Astrocyte of the cerebellum (primary cell): ENCODE measurements at regions not wholly inside any gene's neighbourhood (a gene's known extent, or its start where the extent isn't known, plus 50 kb on each side); places are given as distances from the start of the nearest gene placed in this dataset.

Experiments
- DNase-seq: peaks from one replicate; pipeline ENCODE4 v3.0.0-alpha.2; 2011; ENCODE audit warnings: low read depth
- H3K4me3 ChIP-seq: 2 replicates; pipeline ENCODE4 v1.5.1; 2011; ENCODE audit warnings: mild to moderate bottlenecking, low read depth, low read length, moderate library complexity
- in situ Hi-C: cut with HindIII; loops from 2 replicates; pipeline ENCODE4 v1.10.0; 2017; ENCODE audit warnings: low sequenced_read_pairs
- TF ChIP-seq, protein P1 (sequence below): IDR thresholded peaks from 2 replicates; pipeline ENCODE4 v1.5.1; 2012; ENCODE audit warnings: low read length, low read depth, moderate library complexity, mild to moderate bottlenecking; ENCODE audit errors: missing control alignments

DNA sequence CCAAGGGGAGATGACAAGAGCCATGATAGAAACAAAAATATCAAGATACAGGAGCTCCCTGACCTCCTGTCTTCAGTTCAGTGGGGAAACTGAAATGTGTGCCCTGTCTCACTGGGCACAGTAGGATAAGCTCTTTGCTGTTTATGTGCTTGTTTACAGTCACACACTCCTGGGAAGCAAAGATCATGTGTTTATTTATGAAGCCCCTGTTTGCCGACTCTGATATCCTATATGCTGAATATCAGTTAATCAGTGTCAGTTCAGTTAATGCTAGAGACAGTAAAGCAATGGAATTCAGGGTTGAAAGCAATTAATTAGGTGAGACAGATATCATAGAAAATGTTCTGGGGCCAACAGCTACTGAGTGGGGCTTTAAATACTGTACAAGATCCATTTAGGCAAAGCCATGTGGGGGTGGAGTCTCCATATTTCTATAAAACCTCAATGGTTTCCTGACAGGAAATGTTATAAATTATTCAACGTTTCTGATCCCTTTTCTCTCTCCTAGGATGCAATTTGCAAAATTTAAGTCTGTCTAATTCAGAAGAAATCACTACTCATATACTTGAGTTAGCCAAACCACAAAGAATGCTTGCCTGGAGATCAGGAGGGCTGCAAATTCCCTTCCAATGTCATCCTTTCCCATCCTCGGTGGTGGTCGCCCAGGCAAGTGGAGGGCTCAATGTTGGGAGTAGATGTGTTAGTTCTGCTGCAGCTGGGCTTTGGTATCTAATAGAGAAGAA lies 551.3 kb downstream of the CMPK2 start:
- TF ChIP-seq, protein P1, sequence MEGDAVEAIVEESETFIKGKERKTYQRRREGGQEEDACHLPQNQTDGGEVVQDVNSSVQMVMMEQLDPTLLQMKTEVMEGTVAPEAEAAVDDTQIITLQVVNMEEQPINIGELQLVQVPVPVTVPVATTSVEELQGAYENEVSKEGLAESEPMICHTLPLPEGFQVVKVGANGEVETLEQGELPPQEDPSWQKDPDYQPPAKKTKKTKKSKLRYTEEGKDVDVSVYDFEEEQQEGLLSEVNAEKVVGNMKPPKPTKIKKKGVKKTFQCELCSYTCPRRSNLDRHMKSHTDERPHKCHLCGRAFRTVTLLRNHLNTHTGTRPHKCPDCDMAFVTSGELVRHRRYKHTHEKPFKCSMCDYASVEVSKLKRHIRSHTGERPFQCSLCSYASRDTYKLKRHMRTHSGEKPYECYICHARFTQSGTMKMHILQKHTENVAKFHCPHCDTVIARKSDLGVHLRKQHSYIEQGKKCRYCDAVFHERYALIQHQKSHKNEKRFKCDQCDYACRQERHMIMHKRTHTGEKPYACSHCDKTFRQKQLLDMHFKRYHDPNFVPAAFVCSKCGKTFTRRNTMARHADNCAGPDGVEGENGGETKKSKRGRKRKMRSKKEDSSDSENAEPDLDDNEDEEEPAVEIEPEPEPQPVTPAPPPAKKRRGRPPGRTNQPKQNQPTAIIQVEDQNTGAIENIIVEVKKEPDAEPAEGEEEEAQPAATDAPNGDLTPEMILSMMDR: no peak
- in situ Hi-C loops: no loop called here
- no peak overlapping the region for H3K4me3 ChIP-seq
- peak; percentile 2 for DNase-seq

DNA sequence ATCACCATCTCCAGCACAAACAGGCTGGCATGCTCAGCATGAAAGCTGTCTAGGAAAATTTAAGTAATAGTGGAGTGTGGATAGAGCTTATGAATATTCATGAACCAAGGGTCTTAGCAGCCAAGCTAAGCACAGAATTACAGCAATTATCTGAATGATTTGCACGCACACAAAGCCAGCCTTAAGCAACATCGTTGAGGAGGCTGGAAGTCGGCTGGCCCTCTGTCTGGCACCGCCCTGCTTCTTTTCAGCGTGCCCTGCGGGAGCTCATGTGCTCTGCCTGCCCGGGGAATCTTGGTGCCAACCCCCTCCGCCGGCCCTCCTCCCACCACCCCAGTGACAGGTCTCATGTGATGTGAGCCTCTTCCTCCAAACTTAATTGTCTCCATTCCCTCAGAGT lies 540.1 kb downstream of the CMPK2 start:
- DNase-seq: no peak
- H3K4me3 ChIP-seq: no peak overlapping the region
- in situ Hi-C loops: no loop called here
- TF ChIP-seq, protein P1: no peak

DNA sequence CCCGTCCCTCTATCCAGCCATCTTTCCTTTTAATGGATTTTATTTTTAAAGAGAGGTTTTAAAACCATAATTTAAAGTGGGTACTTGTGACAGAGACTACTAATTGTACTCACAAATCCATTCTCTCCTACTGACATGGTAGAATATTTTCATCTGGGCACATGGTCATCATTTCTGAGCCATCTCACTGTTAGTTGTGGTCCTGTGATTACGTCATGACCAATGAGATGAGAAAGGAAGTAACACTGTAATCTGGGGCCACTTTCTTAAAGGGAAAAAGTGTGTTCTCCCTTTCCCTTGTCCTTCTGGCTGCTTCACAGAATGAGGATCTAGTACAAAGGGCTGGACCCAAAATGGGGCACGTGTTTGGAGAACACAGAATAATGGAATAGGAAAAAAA lies 538.7 kb downstream of the CMPK2 start:
- no peak for DNase-seq
- H3K4me3 ChIP-seq: no peak overlapping the region
- in situ Hi-C loops: no loop called here
- TF ChIP-seq, protein P1: no peak

- in situ Hi-C loops: no loop called here
- TF ChIP-seq, protein P1: no peak
- no peak overlapping the region for H3K4me3 ChIP-seq
- DNase-seq: no peak
Measured at GRCh38 chr2:6336752-6337471, 528.8 kb downstream of the CMPK2 start.

- in situ Hi-C loops: no loop called here
- no peak for DNase-seq
- TF ChIP-seq, protein P1: no peak
- H3K4me3 ChIP-seq: no peak overlapping the region
Measured at GRCh38 chr2:6337472-6337820, 528.3 kb downstream of the CMPK2 start.

DNA sequence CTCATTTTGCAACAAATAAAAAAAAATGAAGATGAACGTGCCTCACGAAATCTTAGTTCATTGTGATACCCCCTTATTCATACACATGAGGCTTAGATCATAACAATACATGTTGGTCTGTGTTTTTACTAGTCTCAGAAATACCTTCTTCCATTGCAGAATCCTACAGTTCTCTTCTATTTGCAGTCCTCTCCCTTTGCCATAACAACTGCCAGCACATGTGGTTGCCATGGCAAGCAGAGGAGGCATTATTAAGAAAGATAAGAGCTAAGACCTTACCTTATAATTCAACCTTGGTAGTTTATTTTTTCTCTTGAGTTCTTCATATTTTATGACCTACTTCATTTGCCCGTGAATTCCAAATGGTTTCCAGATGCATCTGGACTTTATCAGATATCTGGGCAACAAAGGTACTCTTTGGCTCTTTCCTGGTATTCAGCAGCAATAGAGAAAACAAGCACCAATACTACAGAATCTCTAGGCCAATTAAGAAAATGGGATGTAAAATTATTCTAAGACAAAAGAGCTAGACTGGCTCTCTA lies 524.0 kb downstream of the CMPK2 start:
- H3K4me3 ChIP-seq: no peak overlapping the region
- no peak for DNase-seq
- in situ Hi-C loops: no loop called here
- TF ChIP-seq, protein P1: no peak
